Mucosa of rectum (tissue), 2 donors: ENCODE measurements at regions not wholly inside any gene's neighbourhood (a gene's known extent, or its start where the extent isn't known, plus 50 kb on each side); places are given as distances from the start of the nearest gene placed in this dataset.

ENCODE experiments used
- H3K27ac ChIP-seq, 2 donors: one replicate each; pipeline ENCODE4 v1.7.0; 2013; ENCODE audit warnings: inconsistent platforms in 2 of 2, low read depth in 2 of 2, low read length in 2 of 2
- H3K27me3 ChIP-seq, 2 donors: one replicate each; pipeline ENCODE4 v1.7.0; 2013; ENCODE audit warnings: low read length in 2 of 2; ENCODE audit not compliant: control insufficient read depth in 2 of 2, insufficient read depth in 2 of 2
- H3K36me3 ChIP-seq, 2 donors: one replicate each; pipeline ENCODE4 v1.7.0; 2013; ENCODE audit warnings: low read length in 2 of 2; ENCODE audit not compliant: control insufficient read depth in 2 of 2, insufficient read depth in 2 of 2
- H3K4me1 ChIP-seq, 2 donors: one replicate each; pipeline ENCODE4 v1.7.0; 2013; ENCODE audit warnings: low read length in 2 of 2, mild to moderate bottlenecking in 1 of 2; ENCODE audit not compliant: control insufficient read depth in 2 of 2, insufficient read depth in 2 of 2
- H3K4me3 ChIP-seq, 2 donors: one replicate each; pipeline ENCODE4 v1.7.0; 2013; ENCODE audit warnings: low read length in 2 of 2
- H3K9ac ChIP-seq, 2 donors: one replicate each; pipeline ENCODE4 v1.7.0; 2013; ENCODE audit warnings: low read length in 2 of 2, low read depth in 1 of 2, mild to moderate bottlenecking in 1 of 2
- H3K9me3 ChIP-seq, 2 donors: one replicate each; pipeline ENCODE4 v1.7.0; 2013; ENCODE audit warnings: low read length in 2 of 2; ENCODE audit not compliant: control insufficient read depth in 2 of 2
- donor health status: healthy.
- donor health status: Normal muscosa, but diverticular disease.

DNA sequence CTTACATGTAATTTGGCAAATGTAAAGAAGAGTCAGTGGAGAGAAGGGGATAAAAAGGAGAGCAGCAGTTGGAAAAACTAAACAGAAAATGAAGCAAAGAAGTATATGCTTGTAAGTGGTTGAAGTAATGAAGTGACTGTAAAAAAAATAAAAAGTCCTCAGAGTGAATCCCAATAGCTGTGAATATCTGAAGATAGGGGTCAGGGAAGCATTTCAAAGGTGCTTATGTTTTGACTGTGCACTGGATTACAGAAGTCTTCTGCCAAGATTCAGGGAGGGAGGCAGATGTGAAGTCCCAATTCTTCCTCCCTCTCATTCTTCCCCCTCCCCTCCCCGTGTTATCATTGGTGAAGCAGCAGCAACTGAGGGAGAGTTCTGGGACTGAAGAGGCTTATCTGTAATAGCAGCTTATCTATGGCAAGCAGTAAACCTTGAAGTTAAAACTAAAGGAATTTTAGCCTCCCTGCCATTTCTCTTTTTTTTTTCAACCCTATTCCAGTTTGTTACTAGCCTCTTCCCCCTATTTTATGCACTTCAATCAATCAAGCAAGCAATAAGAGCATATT is 597.9 kb downstream of the IGSF11 start:
- Histone ChIP-seq H3K27me3 (no peaks in the 10 kb centered on the region), H3K9ac (no peak overlapping the region), H3K36me3 (no peaks in the 10 kb centered on the region), H3K4me1 (no peaks in the 10 kb centered on the region), H3K27ac (no peak overlapping the region), H3K4me3 (no peak overlapping the region), H3K9me3 (no peaks in the 10 kb centered on the region)

DNA sequence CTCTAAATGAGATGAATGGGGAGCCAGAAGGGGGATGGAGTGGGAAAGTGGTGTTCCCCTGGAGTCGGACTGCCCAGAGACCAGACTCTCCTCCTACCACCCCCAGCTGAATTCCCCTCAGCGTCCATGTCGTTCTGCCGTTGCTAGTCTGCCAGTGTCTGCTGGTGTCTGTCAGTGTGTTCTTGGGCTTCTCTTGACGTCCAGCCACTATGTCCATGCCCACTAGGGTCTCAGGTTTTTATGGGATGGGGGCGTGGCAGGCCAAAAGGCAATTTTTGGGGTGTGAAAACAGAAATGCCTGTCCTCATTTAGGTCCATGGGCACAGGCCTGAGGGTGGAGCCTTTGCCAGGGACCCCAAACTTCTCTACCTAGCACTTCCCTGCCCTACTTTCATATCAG is 589.6 kb downstream of the IGSF11 start:
- Histone ChIP-seq H3K4me1 (no peaks in the 10 kb centered on the region), H3K27ac (no peak overlapping the region), H3K36me3 (no peaks in the 10 kb centered on the region), H3K9ac (no peak overlapping the region), H3K9me3 (no peaks in the 10 kb centered on the region), H3K27me3 (no peaks in the 10 kb centered on the region), H3K4me3 (no peak overlapping the region)

DNA sequence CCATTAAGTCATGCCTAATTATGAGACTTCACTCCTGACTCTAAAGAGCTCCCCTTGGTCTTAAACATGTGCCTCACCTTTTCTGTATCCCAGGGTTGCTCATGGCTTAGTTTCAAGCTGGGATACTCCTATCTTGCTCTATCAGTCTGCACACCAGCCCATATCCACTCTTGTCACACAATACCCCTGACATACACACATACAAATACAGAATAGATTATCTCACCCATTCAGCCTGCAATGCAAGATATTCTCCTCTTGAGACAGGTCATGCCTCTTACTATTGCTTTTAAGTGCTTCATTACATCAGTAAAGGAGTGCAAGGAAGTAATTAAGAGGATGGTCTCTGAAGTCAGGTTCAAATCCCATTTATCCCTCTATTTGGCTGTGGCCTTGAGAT is 587.3 kb downstream of the IGSF11 start:
- Histone ChIP-seq H3K27ac (no peak overlapping the region), H3K9ac (no peak overlapping the region), H3K36me3 (no peaks in the 10 kb centered on the region), H3K27me3 (no peaks in the 10 kb centered on the region), H3K9me3 (no peaks in the 10 kb centered on the region), H3K4me1 (no peaks in the 10 kb centered on the region), H3K4me3 (no peak overlapping the region)

DNA sequence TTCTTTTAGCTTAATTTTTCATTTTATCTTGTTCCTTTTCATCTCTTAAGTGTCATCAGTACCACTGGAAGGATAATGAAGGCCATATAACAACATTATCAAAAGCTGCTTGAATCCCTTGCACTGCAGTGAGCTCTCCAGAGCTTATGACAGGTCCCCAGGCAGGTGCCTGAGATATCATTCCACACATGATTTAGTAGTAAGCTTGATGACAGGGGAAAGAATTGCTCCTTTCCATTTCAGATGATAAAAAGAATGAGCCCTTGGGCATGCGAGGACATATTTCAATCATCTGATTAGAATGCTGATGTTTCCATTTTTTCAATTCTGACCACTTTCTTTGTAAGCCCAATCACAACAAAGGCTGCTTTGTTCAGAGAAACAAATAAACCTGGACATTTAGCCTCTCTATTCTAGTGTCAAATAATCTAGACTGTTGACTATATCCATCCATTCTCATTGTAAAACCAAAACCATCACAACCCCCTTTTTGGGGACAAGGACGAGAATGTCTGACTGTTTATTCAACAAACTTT is 567.8 kb downstream of the IGSF11 start:
- Histone ChIP-seq H3K36me3 (no peaks in the 10 kb centered on the region), H3K27me3 (no peaks in the 10 kb centered on the region), H3K9ac (no peak overlapping the region), H3K4me3 (no peak overlapping the region), H3K4me1 (no peaks in the 10 kb centered on the region), H3K27ac (no peak overlapping the region), H3K9me3 (no peaks in the 10 kb centered on the region)

DNA sequence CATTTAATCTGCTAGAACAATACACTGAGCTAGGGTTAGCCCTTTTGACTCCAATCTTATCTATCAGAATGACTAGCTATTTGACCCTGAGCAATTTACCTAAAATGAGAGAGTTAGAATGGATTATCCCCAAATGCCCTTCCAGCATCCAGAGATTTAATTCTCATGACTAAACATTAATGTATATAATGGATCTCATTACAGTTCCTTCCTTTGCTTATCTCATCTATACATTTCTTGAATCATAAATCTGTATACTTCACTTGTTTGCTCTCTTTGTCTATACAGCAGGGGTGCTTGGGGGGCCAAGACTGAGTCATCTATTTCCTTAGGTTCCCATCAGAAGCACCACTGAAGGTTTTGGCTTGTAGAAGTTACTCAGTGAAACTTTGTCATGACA is 565.8 kb downstream of the IGSF11 start:
- no peaks in the 10 kb centered on the region for H3K4me1 ChIP-seq
- no peaks in the 10 kb centered on the region for H3K27me3 ChIP-seq
- no peak overlapping the region for H3K9ac ChIP-seq
- H3K9me3 ChIP-seq: no peaks in the 10 kb centered on the region
- no peak overlapping the region for H3K4me3 ChIP-seq
- no peaks in the 10 kb centered on the region for H3K36me3 ChIP-seq
- H3K27ac ChIP-seq: no peak overlapping the region

DNA sequence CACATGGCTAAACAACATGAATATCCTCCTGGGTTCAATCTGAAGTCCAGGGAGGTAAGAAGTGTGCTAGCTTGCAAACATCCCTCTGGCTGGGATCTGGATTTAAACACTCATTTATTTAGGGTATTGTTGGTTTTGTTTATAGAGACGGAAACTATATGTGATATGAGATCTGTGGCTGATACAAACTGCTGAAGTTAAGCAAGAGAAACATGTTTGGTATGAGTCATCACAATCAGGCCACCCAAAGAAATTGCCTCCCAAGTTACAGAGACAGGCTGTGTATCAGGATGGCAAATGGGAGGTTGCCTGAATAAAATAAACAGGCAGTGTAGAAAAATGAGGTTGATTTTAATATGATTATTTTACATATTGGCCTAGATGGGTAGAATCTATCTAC is 562.1 kb downstream of the IGSF11 start:
- Histone ChIP-seq H3K9me3 (no peaks in the 10 kb centered on the region), H3K4me1 (no peaks in the 10 kb centered on the region), H3K27ac (no peak overlapping the region), H3K36me3 (no peaks in the 10 kb centered on the region), H3K9ac (no peak overlapping the region), H3K4me3 (no peak overlapping the region), H3K27me3 (no peaks in the 10 kb centered on the region)

DNA sequence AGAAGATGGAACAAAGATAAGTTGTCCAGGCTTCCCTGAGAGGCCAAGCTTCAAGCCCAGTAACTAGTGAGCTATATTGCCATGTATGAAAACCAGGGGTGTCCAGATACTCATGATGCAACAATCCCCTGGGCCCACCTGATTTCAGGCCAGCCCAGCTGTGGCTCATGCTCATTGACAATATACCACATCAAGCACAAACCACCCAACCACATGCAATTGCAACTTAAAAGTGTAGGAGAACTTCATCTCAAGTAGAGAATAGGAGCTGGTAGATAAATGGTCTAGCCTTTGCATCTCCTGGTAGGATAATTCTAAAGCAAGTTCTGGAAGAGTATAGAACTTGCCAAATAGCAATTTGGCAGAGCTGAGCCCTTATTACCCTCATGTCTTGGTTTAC is 561.3 kb downstream of the IGSF11 start:
- no peak overlapping the region for H3K27ac ChIP-seq
- H3K4me1 ChIP-seq: no peaks in the 10 kb centered on the region
- H3K9me3 ChIP-seq: no peaks in the 10 kb centered on the region
- H3K9ac ChIP-seq: no peak overlapping the region
- H3K4me3 ChIP-seq: no peak overlapping the region
- H3K27me3 ChIP-seq: no peaks in the 10 kb centered on the region
- no peaks in the 10 kb centered on the region for H3K36me3 ChIP-seq

DNA sequence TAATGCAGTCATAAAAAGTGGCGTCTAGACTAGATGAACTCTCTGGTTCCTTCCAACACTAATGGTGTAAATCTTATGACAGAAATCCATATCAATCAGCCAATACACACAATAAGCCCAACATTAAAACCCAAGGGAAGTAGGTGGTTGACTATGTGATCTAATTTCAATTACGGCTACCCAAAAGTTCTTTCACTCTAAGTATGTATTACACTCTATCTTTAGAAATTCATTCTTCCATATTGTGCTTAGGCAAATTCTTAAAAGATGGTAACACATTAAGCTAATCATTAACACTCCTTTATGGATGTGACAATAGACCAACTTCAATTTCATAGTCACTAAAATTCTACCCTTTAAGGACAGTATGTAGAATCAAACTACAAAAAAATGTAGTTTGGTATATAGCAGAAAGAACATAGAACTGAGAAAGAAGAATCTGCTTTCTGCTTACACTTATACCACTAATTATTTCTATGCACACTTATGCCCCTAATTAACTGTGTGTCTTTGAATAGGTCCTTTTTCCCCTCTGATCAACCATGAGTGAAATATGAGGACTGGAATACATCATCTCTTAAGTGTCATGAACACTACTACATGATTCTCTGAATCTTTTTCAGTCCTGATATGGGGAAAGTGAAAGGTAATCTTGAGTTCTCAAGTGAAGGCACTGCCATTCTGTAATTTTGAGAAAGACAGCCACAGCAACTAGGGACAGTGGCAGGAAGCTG is 557.6 kb downstream of the IGSF11 start:
- H3K27me3 ChIP-seq: no peaks in the 10 kb centered on the region
- H3K9ac ChIP-seq: no peak overlapping the region

DNA sequence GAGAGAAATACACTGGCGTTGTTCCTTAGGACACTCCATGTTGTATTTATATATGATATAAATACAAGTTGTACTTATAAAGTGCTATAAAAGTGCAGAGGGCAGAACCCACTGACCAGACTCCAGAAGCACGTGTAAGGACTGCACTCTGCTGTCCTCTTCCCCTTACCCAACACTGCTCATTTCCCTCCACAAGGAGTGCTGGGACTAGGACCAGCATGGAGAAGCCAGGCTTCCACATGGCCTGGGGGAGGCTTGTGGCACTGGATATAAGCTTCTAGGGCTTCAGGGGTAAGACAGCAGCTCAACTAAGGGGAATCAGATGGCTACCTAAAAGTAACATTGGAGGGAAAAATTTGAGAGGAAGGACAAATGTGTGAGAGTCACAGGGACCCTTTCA is 556.9 kb downstream of the IGSF11 start:
- H3K9me3 ChIP-seq: no peaks in the 10 kb centered on the region
- H3K36me3 ChIP-seq: no peaks in the 10 kb centered on the region
- no peak overlapping the region for H3K27ac ChIP-seq
- H3K4me3 ChIP-seq: no peak overlapping the region
- no peak overlapping the region for H3K9ac ChIP-seq
- H3K4me1 ChIP-seq: no peaks in the 10 kb centered on the region
- no peaks in the 10 kb centered on the region for H3K27me3 ChIP-seq

More for the DNA sequence above, 557.6 kb downstream of the IGSF11 start:
- Histone ChIP-seq H3K4me3 (no peak overlapping the region), H3K27ac (no peak overlapping the region), H3K9me3 (no peaks in the 10 kb centered on the region), H3K36me3 (no peaks in the 10 kb centered on the region), H3K4me1 (no peaks in the 10 kb centered on the region)

DNA sequence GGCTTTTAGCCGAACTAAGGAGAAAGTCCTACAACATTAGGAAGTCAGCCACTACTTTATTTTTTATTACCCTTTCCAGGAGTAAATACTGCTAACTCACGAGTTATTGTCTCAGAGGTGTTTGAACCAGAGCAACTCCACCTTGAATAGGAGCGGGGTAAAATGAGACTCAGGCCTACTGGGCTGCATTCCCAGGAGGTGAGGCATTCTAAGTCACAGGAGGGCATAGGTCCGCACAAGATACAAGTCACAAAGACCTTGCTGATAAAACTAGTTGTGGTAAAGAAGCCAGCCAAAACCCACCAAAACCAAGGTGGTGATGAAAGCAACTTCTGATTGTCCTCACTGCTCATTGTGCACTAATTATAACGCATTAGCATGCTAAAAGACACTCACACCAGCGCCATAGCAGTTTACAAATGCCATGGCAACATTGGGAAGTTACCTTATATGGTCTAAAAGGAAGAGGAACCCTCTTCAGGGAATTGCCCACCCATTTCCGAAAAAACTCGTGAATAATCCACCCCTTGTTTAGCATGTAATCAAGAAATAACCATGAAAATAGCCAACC is 555.9 kb downstream of the IGSF11 start:
- H3K36me3 ChIP-seq: no peaks in the 10 kb centered on the region
- H3K4me3 ChIP-seq: no peak overlapping the region
- no peaks in the 10 kb centered on the region for H3K27me3 ChIP-seq
- no peak overlapping the region for H3K27ac ChIP-seq
- no peaks in the 10 kb centered on the region for H3K9me3 ChIP-seq
- H3K4me1 ChIP-seq: no peaks in the 10 kb centered on the region
- no peak overlapping the region for H3K9ac ChIP-seq
